Left colon (tissue), 2 donors: ENCODE measurements at regions not wholly inside any gene's neighbourhood (a gene's known extent, or its start where the extent isn't known, plus 50 kb on each side); places are given as distances from the start of the nearest gene placed in this dataset.
"Not testable (repeated sequence)": the region's sequence is repeated elsewhere in the genome, so short reads cannot be mapped to it uniquely, and the experiment has no call there.

Experiments
- ATAC-seq: fragments of 200-7000 bp; cut with Tn5 transposase; one replicate; pipeline ENCODE4 v1.9.1; 2020; ENCODE audit warnings: mild to moderate bottlenecking, moderate library complexity
- DNase-seq, 2 donors: peaks; one replicate each; pipeline ENCODE4 v3.0.0-alpha.2; 2020
- intact Hi-C, 2 donors: fragments of 100-400 bp; cut with DNase I in 1 of 2; cut with micrococcal nuclease in 1 of 2; formaldehyde crosslinking; loops; one replicate each; pipeline versions ENCODE4 v1.11.2 to v1.14.0; 2022; cut with DNase I, micrococcal nuclease
- donor health status: DM: no; HTN: no; CAD: no.
- donor health status: DM: yes; HTN: yes; CAD: no.

GRCh38 chr6:88408355-88408754 lies 242.2 kb upstream of the CNR1 start:
- DNase-seq, ATAC-seq, intact Hi-C loops: not testable (repeated sequence)

- intact Hi-C loops, DNase-seq, ATAC-seq: not testable (repeated sequence)
Observed at GRCh38 chr6:88406674-88407073, 240.5 kb upstream of the CNR1 start.

GRCh38 chr6:88403486-88403885 lies 237.3 kb upstream of the CNR1 start:
- ATAC-seq = no peak
- intact Hi-C loops = no loop called here
- DNase-seq = no peak

- ATAC-seq (no peak), DNase-seq (no peak)
- intact Hi-C loops = no loop called here
Observed at GRCh38 chr6:88402909-88403308, 236.8 kb upstream of the CNR1 start.

- not testable (repeated sequence) for ATAC-seq, DNase-seq
Observed at GRCh38 chr6:88390998-88391397, 224.9 kb upstream of the CNR1 start.

GRCh38 chr6:88388589-88388988 lies 222.4 kb upstream of the CNR1 start:
- intact Hi-C loops = no loop called here
- ATAC-seq = no peak
- DNase-seq = no peak

More at GRCh38 chr6:88390998-88391397, 224.9 kb upstream of the CNR1 start:
- intact Hi-C loops = not testable (repeated sequence)

- intact Hi-C loops = no loop called here
- no peak for DNase-seq
- ATAC-seq = no peak
Observed at GRCh38 chr6:88386167-88386566, 220.0 kb upstream of the CNR1 start.

- DNase-seq = no peak
- no peak for ATAC-seq
- intact Hi-C loops = no loop called here
Observed at GRCh38 chr6:88383183-88383582, 217.0 kb upstream of the CNR1 start.

- no peak for DNase-seq
- intact Hi-C loops = no loop called here
- no peak for ATAC-seq
Observed at GRCh38 chr6:88381289-88381642, 215.1 kb upstream of the CNR1 start.

GRCh38 chr6:88380618-88381288 lies 214.6 kb upstream of the CNR1 start:
- DNase-seq (no peak), ATAC-seq (no peak)
- intact Hi-C loops = no loop called here

- intact Hi-C loops = no loop called here
- ATAC-seq (no peak), DNase-seq (no peak)
Observed at GRCh38 chr6:88380083-88380482, 213.9 kb upstream of the CNR1 start.

- ATAC-seq (no peak), DNase-seq (no peak)
- intact Hi-C loops = no loop called here
Observed at GRCh38 chr6:88378639-88379038, 212.5 kb upstream of the CNR1 start.

GRCh38 chr6:88377976-88378568 lies 211.9 kb upstream of the CNR1 start:
- DNase-seq = no peak
- intact Hi-C loops = no loop called here
- ATAC-seq = no peak

- DNase-seq (no peak), ATAC-seq (no peak)
- intact Hi-C loops = no loop called here
Observed at GRCh38 chr6:88376768-88377387, 210.7 kb upstream of the CNR1 start.

- intact Hi-C loops = no loop called here
- DNase-seq = no peak
- no peak for ATAC-seq
Observed at GRCh38 chr6:88376197-88376596, 210.1 kb upstream of the CNR1 start.

GRCh38 chr6:88374553-88374952 lies 208.4 kb upstream of the CNR1 start:
- DNase-seq = no peak
- ATAC-seq = no peak
- intact Hi-C loops = no loop called here

- intact Hi-C loops = no loop called here
- DNase-seq = no peak
- ATAC-seq = no peak
Observed at GRCh38 chr6:88371480-88371879, 205.3 kb upstream of the CNR1 start.

- no peak for ATAC-seq
- DNase-seq = no peak
- intact Hi-C loops = no loop called here
Observed at GRCh38 chr6:88370127-88370710, 204.1 kb upstream of the CNR1 start.

- ATAC-seq = no peak
- intact Hi-C loops = no loop called here
- no peak for DNase-seq
Observed at GRCh38 chr6:88369262-88369661, 203.1 kb upstream of the CNR1 start.

GRCh38 chr6:88368071-88368787 lies 202.1 kb upstream of the CNR1 start:
- intact Hi-C loops = no loop called here
- no peak for ATAC-seq
- no peak for DNase-seq
